Skeletal muscle cell (primary cell): ENCODE measurements at regions not wholly inside any gene's neighbourhood (a gene's known extent, or its start where the extent isn't known, plus 50 kb on each side); places are given as distances from the start of the nearest gene placed in this dataset.
A peak's percentile ranks its signal among the peaks of the same experiment; 100 is the strongest.

Experiments
- DNase-seq: peaks from one replicate; pipeline ENCODE4 v3.0.0-alpha.2; 2010; ENCODE audit warnings: low read depth
- H3K4me3 ChIP-seq: 2 replicates; pipeline ENCODE4 v1.5.1; 2011; ENCODE audit warnings: low read depth, mild to moderate bottlenecking, control low read depth, low read length, moderate library complexity

GRCh38 chr10:7507887-7508726 lies 97.3 kb upstream of the SFMBT2 start:
- H3K4me3 ChIP-seq = no peak overlapping the region
- no peak for DNase-seq

- H3K4me3 ChIP-seq = no peak overlapping the region
- DNase-seq = no peak
Measured at GRCh38 chr10:7506571-7506970, 95.7 kb upstream of the SFMBT2 start.

- H3K4me3 ChIP-seq = no peak overlapping the region
- no peak for DNase-seq
Measured at GRCh38 chr10:7505196-7505595, 94.4 kb upstream of the SFMBT2 start.

GRCh38 chr10:7503190-7503589 lies 92.4 kb upstream of the SFMBT2 start:
- no peak for DNase-seq

GRCh38 chr10:7501157-7501556 lies 90.3 kb upstream of the SFMBT2 start:
- no peak for DNase-seq
- H3K4me3 ChIP-seq = no peak overlapping the region

More at GRCh38 chr10:7503190-7503589, 92.4 kb upstream of the SFMBT2 start:
- H3K4me3 ChIP-seq = no peak overlapping the region

GRCh38 chr10:7498111-7498510 lies 87.3 kb upstream of the SFMBT2 start:
- no peak overlapping the region for H3K4me3 ChIP-seq
- DNase-seq = no peak

- no peak for DNase-seq
- H3K4me3 ChIP-seq = no peak overlapping the region
Measured at GRCh38 chr10:7493996-7494395, 83.2 kb upstream of the SFMBT2 start.

GRCh38 chr10:7492660-7493046 lies 81.8 kb upstream of the SFMBT2 start:
- no peak overlapping the region for H3K4me3 ChIP-seq
- no peak for DNase-seq

- DNase-seq = no peak
Measured at GRCh38 chr10:7491949-7492659, 81.3 kb upstream of the SFMBT2 start.

GRCh38 chr10:7491230-7491629 lies 80.4 kb upstream of the SFMBT2 start:
- H3K4me3 ChIP-seq = no peak overlapping the region
- DNase-seq = no peak

More at GRCh38 chr10:7491949-7492659, 81.3 kb upstream of the SFMBT2 start:
- no peak overlapping the region for H3K4me3 ChIP-seq

- DNase-seq = peak; percentile 11
- no peak overlapping the region for H3K4me3 ChIP-seq
Measured at GRCh38 chr10:7488418-7488829, 77.6 kb upstream of the SFMBT2 start.

- DNase-seq = no peak
- H3K4me3 ChIP-seq = no peak overlapping the region
Measured at GRCh38 chr10:7487528-7487927, 76.7 kb upstream of the SFMBT2 start.

GRCh38 chr10:7486528-7486927 lies 75.7 kb upstream of the SFMBT2 start:
- DNase-seq = no peak
- H3K4me3 ChIP-seq = no peak overlapping the region

- DNase-seq = no peak
- H3K4me3 ChIP-seq = no peak overlapping the region
Measured at GRCh38 chr10:7485799-7486198, 75.0 kb upstream of the SFMBT2 start.

- no peak overlapping the region for H3K4me3 ChIP-seq
- DNase-seq = no peak
Measured at GRCh38 chr10:7485244-7485556, 74.4 kb upstream of the SFMBT2 start.

GRCh38 chr10:7484456-7485243 lies 73.8 kb upstream of the SFMBT2 start:
- DNase-seq = no peak
- H3K4me3 ChIP-seq = no peak overlapping the region

- no peak for DNase-seq
Measured at GRCh38 chr10:7483848-7484247, 73.0 kb upstream of the SFMBT2 start.

GRCh38 chr10:7482992-7483391 lies 72.2 kb upstream of the SFMBT2 start:
- H3K4me3 ChIP-seq = no peak overlapping the region
- DNase-seq = no peak

More at GRCh38 chr10:7483848-7484247, 73.0 kb upstream of the SFMBT2 start:
- H3K4me3 ChIP-seq = no peak overlapping the region

GRCh38 chr10:7481368-7481765 lies 70.5 kb upstream of the SFMBT2 start:
- DNase-seq = no peak
- H3K4me3 ChIP-seq = no peak overlapping the region

GRCh38 chr10:7480742-7481367 lies 70.0 kb upstream of the SFMBT2 start:
- H3K4me3 ChIP-seq = no peak overlapping the region
- DNase-seq = no peak
